Islet of Langerhans (tissue), 1 donor: ENCODE measurements at regions not wholly inside any gene's neighbourhood (a gene's known extent, or its start where the extent isn't known, plus 50 kb on each side); places are given as distances from the start of the nearest gene placed in this dataset.
"Not testable (repeated sequence)": the region's sequence is repeated elsewhere in the genome, so short reads cannot be mapped to it uniquely, and the experiment has no call there.

Source experiments
- FAIRE-seq: peaks from one replicate; lab custom pipeline; 2011; peaks lifted over from hg19 to GRCh38; lab: Jason Lieb, UNC

- not testable (repeated sequence) for FAIRE-seq
Measured at GRCh38 chr2:132220589-132220988, 58.8 kb upstream of the ANKRD30BL start.

GRCh38 chr2:132221886-132222285 is 60.1 kb upstream of the ANKRD30BL start:
- not testable (repeated sequence) for FAIRE-seq

DNA sequence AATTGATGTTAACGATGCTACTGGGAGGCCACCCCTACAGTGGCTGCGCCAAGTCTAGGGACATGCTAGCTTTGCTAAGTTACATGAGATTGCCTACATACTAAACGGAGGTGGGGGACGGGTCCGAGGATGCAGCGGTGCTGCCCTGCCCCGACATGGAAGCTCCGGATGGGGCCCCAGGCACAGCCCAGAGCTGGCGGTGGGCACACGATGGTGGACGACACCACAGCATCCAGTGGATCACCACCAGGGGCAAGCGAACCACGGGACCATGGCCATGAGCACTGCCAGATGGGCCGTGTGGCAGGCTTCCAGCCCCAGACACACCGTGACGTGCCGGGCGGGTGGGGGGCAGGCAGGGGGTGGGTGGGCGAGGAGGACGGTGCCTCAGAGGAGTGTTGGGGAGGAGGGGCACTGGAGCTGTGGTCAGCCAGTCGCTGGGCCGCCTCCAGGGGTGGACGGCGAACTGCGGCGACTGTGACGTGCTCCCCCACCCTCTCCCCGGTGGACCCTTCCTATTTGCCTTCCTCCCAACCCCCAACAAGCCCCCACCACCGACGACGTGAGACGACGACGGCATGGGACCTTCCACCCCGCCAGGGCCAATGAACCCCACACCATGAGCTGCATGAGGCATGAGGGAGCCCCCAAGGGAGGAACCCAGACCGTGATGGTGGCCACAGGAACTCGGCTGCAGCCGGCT is 90.6 kb upstream of the ANKRD30BL start:
- FAIRE-seq = no peak

DNA sequence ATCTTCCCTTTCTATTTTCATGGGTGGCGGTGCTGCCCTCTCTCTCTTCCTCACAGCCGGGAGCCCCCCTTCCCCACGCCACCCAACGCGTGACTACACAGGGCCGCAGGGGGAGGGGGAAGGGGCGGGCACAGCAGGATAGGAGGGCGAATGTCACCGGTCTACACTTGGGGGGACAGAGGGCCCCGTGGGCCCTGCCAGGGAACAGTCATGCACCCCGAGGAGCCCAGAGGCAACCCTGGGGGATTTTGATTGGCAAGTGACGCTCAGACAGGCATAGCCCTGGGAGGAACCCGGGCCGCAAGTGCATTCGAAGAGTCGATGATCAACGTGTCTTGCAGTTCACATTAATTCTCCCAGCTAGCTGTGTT is 91.1 kb upstream of the ANKRD30BL start:
- no peak for FAIRE-seq

DNA sequence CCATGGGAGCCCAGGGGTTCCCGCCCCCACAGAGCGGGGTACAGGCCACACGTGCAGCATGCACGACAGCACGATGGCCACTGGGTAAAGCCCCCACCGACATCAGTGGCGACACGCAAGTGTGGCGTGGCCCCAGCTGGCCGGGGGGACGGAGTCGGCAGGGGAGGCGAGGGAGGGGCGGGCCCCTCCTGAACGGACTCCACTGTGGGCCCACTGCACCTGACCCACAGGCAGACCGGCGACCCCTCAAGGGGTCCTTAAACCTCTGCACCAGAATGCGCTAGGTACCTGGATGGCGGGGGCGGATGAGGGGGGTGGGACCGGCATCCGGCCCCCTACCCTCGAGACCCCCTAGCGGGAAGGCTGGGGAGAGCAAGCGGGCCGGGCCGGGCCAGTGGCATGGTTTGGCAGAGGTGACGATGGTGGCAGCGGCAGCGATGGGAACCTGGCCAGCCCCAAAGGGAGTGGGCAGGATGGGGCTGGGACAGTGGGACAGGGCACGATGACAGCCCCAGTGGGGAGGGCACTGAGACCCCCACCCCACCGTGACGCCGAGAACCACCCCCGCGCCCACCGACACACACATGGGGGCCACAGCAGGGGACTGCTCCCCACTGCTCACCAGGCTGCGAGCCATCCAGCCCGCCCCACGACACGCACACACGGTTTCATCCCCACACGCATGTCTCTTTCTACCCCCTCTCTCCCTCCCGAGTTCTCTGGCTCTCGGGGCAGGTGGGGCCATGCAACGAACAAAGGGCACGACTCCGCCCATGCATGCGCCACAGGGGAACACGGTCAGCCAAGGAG is 91.9 kb upstream of the ANKRD30BL start:
- FAIRE-seq = no peak

DNA sequence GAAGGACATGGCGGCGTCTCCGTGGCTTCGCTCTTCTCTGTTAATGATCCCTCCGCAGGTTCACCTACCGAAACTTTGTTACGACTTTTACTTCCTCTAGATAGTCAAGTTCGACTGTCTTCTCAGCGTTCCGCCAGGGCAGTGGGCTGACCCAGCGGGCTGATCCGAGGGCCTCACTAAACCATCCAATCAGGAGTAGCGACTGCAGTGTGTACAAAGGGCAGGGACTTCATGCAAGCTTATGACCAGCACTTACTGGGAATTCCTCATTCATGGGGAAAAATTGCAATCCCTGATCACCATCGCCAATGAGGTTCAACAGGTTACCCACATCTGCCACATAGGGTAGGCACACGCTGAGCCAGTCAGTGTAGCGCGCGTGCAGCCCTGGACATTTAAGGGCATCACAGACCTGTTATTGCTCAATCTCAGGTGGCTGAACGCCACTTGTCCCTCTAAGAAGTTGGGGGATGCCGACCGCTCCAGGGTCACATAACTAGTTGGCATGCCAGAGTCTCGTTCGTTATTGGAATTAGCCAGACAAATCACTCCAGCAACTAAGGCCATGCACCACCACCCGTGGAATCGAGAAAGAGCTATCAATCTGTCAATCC is 92.7 kb upstream of the ANKRD30BL start:
- FAIRE-seq = not testable (repeated sequence)

GRCh38 chr2:132255714-132256113 is 94.0 kb upstream of the ANKRD30BL start:
- no peak for FAIRE-seq

GRCh38 chr2:132256251-132256902 is 94.6 kb upstream of the ANKRD30BL start:
- FAIRE-seq = no peak

DNA sequence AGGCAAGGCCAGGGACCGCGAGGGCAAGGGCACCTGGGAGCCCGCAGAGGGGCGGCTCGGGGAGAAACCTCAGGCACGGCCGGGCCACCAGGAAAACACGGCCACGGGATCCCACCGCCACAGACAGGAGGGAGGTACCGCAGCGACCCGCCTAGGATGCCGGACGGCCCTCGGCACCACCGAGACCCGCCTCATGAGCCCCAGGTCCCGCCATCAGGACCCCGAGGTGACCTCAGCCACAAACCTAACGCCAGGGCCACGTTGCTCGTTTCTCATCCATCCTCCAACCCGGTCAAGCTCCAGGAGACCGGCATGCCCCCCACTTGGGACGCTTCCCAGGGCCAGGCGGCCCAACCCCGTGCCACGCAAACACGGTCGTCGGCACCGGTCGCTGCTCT is 95.2 kb upstream of the ANKRD30BL start:
- FAIRE-seq = not testable (repeated sequence)

DNA sequence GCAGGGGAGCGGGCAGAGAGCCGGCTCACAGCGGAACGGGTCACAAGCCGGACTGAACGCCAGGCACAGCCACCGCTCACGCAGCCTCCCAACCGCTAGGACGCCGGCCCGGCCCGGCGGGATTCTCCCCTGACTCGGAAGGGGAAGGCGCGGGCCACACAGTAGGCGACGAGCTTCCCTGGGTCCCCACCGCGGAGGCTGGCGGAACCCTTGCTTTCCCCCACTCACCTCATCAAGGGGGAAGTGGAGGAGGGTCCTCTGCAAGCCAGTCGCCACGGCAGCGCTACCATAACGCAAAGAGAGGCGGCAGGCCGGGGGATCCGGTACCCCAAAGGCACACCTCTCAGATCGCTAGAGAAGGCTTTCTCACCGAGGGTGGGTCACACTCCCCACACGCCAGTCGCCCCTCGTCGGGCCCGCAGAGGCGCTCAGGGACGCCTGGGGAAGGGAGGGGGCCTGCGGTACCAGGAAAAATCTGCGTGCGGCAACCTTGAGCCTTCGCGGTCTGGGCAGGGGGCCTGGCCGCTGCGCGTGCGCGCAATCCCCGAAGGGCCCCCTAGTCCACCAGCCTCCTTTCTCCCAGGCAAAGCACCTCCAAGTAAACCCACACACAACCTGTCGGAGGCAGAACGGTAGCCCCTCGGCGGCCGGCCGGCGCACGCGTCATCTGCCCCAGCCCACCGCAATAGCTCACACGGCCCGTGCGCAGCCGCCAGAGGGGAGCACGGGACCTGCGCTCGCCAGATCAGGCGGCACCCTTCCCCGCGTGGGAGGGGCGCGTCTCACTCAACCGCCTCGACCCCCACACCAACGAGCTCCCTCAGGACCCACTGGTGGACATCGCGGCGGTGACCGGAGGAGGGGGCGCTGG is 95.8 kb upstream of the ANKRD30BL start:
- peak; percentile 41 for FAIRE-seq

GRCh38 chr2:132259276-132259675 is 97.5 kb upstream of the ANKRD30BL start:
- FAIRE-seq = peak; percentile 47

DNA sequence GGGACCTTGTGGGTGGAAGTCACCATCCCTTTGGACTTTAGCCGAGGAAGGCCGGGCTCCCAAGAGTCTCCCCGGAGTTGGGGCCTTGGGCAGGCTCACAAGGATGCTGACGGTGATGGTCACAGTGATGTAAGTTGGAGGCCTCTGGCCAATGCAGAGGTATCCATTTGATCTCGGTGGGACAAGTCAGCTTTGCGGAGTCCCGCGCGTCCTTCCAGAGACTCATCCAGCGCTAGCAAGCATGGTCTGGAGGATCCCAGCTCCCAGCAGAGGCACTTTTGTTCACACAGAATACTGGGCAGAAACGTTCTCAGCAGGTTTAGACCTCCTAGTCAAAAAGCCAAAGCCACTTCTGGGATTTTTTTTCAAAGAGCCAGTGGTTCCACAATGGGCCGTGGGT is 103.8 kb upstream of the ANKRD30BL start:
- FAIRE-seq = not testable (repeated sequence)

GRCh38 chr2:132267105-132267497 is 105.3 kb upstream of the ANKRD30BL start:
- no peak for FAIRE-seq

- FAIRE-seq = not testable (repeated sequence)
Measured at GRCh38 chr2:132267498-132268283, 105.9 kb upstream of the ANKRD30BL start.

DNA sequence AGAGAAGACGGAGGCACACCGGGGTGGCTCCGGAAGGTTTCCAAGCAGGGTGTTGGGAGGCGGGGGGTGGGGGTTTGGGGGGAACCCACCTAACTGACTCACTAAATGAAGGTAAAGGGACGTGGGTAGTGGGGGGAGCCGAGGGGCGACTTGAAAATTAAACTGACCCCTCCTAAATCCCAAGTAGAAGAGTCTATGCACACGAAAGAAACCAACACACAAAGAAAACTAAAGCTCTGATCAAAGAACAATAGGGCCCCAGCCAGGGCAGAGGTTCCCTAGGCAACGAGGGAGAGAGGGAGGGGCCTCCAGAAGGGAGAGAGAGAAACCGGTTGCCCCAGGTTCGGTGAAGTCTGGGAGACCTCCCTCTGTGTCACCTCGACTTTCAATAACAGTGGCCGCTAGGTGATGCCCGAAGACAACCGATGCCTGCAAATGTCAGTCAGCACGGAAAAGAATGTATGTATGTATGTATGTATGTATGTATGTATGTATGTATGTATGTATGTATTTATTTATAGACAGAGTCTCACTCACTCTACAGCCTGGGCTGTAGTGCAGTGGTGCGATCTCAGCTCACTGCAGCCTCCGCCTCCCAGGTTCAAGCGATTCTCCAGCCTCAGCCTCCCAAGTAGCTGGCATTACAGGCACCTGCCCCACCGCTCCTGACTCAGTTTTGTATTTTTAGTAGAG is 106.7 kb upstream of the ANKRD30BL start:
- FAIRE-seq = not testable (repeated sequence)

GRCh38 chr2:132268977-132269523 is 107.3 kb upstream of the ANKRD30BL start:
- no peak for FAIRE-seq

DNA sequence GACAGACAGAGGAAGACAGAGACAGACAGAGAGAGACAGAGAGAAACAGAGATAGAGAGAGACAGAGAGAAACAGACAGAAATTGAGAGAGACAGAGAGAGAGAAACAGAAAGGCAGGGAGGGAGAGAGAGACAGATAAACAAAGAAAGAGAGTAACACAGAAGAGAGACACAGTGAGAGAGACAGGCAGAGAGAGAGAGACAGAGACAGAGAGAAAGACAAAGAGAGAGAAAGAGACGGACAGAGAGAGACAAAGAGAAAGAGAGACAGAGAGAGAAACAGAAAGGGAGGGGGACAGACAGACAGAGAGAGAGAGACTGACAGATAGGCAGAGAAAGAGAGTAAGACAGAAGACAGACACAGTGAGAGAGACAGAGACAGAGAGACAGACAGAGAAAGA is 108.5 kb upstream of the ANKRD30BL start:
- no peak for FAIRE-seq

GRCh38 chr2:132270981-132271546 is 109.3 kb upstream of the ANKRD30BL start:
- no peak for FAIRE-seq

DNA sequence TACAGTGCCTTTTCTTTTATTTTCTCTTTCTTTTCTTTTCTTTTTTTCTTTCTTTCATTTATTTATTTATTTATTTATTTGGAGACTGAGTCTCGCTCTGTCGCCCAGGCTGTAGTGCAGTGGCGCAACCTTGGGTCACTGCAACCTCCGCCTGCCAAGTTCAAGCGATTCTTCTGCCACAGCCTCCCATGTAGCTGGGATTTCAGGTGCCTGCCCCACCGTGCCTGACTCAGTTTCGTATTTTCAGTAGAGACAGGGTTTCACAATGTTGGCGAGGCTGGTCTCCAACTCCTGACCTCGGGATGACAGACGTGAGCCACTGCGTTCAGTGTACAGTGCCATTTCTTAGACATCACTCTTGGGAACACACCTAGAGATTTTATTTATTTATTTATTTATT is 110.0 kb upstream of the ANKRD30BL start:
- FAIRE-seq = not testable (repeated sequence)

GRCh38 chr2:132272713-132273112 is 111.0 kb upstream of the ANKRD30BL start:
- FAIRE-seq = no peak
